ENCODE measurements at regions not wholly inside any gene's neighbourhood (a gene's known extent, or its start where the extent isn't known, plus 50 kb on each side); places are given as distances from the start of the nearest gene placed in this dataset.
"Not testable (repeated sequence)": the region's sequence is repeated elsewhere in the genome, so short reads cannot be mapped to it uniquely, and the experiment has no call there.

DNA sequence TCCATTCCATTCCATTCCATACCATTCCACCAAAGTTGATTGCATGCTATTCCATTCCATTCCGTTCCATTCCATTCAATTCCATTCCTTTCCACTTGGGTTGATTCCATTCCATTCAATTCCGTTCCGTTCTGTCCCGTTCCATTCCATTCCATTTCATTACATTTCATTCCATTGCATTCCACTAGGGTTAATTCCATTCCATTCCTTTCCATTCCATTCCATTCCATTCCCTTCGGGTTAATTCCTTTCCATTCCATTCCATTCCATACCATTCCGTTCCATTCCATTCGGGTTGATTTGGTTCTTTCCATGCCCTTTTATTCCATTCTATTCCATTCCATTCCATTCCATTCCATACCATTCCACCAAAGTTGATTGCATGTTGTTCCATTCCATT, 131.9 kb downstream of the CWH43 start:
- DNase-seq (ENCODE audit: low spot score) = not testable (repeated sequence)

DNA sequence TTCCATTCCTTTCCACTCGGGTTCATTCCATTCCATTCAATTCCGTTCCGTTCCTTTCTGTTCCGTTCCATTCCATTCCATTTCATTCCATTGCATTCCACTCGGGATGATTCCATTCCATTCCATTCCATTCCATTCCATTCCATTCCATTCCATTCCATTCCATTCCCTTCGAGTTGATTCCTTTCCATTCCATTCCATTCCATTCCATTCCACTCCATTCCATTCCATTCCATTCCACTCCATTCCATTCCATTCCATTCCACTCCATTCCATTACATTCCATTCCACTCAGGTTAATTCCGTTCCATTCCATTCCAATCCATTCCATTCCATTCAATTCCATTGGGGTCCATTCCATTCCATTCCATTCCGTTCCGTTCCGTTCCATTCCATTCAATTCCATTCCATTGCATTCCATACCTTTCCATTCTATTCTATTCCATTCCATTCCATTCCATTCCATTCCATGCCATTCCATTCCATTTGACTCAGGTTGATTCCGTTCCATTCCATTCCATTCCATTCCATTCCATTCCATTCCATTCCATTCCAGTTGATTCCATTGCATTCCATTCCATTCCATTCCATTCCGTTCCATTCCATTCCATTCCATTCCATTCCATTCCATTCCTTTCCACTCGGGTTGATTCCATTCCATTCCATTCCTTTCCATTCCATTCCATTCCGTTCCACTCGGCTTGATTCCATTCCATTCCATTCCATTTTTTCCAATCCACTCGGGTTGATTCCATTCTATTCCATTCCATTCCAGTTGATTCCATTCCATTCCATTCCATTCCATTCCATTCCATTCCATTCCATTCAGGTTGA, 132.5 kb downstream of the CWH43 start:
- DNase-seq (ENCODE audit: low spot score); in situ Hi-C loops (cut with HindIII; ENCODE audit: low sequenced_read_pairs): not testable (repeated sequence)

More for the DNA sequence above, 131.9 kb downstream of the CWH43 start:
- in situ Hi-C loops (cut with HindIII; ENCODE audit: low sequenced_read_pairs) = not testable (repeated sequence)

DNA sequence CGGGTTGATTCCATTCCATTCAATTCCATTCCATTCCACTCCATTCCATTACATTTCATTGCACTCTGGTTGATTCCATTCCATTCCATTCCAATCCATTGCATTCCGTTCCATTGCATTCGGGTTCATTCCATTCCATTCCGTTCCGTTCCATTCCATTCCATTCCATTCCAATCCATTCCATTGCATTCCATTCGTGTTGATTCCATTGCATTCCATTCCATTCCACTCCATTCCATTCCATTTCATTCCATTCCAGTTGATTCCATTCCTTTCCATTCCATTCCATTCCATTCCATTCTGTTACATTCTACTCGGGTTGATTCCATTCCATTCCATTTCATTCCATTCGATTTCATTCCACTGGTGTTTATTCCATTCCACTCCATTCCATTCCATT, 133.3 kb downstream of the CWH43 start:
- in situ Hi-C loops (cut with HindIII; ENCODE audit: low sequenced_read_pairs); DNase-seq (ENCODE audit: low spot score): not testable (repeated sequence)

DNA sequence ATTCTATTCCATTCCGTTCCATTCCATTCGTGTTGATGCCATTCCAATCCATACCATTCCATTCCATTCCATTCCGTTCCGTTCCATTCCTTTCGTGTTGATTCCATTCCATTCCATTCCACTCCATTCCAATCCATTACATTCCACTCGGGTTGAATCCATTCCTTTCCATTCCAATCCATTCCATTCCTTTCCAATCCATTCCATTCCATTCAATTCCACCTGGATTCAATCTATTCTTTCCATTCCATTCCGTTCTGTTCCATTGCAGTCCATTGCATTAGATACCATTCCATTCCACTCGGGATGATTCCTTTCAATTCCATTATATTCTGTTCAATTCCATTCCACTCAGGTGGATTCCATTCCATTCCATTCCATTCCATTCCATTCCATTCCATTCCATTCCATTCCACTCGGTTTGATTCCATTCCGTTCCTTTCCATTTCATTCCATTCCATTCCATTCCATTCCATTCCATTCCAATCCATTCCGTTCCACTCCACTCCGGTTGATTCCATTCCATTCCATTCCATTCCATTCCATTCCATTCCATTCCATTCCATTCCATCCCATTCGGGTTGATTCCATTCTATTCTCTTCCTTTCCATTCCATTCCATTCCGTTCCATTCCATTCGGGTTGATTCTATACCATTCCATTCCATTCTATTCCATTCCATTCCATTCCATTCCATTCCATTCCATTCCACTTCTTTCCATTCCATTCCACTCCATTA, 134.1 kb downstream of the CWH43 start:
- DNase-seq (ENCODE audit: low spot score); in situ Hi-C loops (cut with HindIII; ENCODE audit: low sequenced_read_pairs): not testable (repeated sequence)

DNA sequence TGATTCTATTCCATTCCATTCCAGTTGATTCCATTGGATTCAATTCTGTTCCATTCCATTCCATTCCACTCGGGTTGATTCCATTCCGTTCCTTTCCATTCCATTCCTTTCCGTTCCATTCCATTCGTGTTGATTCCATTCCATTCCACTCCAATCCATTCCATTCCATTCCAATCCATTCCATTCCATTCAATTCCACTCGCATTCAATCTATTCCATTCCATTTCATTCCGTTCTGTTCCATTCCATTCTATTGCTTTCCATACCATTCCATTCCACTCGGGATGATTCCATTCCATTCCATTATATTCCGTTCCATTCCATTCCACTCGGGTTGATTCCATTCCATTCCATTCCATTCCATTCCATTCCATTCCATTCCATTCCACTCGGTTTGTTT, 134.7 kb downstream of the CWH43 start:
- peak; percentile 54 for DNase-seq (ENCODE audit: low spot score)

DNA sequence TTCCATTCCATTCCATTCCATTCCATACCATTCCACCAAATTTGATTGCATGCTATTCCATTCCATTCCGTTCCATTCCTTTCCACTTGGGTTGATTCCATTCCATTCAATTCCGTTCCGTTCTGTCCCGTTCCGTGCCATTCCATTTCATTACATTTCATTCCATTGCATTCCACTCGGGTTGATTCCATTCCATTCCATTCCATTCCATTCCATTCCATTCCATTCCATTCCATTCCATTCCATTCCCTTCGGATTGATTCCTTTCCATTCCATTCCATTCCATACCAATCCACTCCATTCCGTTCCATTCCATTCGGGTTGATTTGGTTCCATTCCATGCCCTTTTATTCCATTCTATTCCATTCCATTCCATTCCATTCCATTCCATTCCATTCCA, 140.4 kb downstream of the CWH43 start:
- in situ Hi-C loops (cut with HindIII; ENCODE audit: low sequenced_read_pairs); DNase-seq (ENCODE audit: low spot score): not testable (repeated sequence)

More for the DNA sequence above, 134.7 kb downstream of the CWH43 start:
- in situ Hi-C loops (cut with HindIII; ENCODE audit: low sequenced_read_pairs) = not testable (repeated sequence)

DNA sequence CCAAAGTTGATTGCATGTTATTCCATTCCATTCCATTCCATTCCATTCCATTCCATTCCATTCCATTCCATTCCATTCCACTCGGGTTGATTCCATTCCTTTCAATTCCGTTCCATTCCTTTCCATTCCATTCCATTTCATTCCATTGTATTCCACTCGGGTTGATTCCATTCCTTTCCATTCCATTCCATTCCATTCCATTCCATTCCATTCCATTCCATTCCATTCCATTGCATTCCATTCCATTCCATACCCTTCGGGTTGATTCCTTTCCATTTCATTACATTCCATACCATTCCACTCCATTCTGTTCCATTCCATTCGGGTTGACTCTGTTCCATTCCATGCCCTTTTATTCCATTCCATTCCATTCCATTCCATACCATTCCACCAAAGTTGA, 140.8 kb downstream of the CWH43 start:
- in situ Hi-C loops (cut with HindIII; ENCODE audit: low sequenced_read_pairs); DNase-seq (ENCODE audit: low spot score): not testable (repeated sequence)

DNA sequence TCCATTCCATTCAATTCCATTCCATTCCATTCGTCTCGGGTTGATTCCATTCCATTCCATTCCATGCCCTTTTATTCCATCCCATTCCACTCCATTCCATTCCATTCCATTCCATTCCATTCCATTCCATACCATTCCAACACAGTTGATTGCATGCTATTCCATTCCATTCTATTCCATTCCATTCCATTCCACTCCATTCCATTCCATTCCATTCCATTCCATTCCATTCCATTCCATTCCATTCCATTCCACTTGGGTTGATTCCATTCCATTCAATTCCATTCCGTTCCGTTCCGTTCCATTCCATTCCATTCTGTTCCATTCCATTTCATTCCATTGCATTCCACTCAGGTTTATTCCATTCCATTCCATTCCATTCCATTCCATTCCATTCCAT, 143.3 kb downstream of the CWH43 start:
- in situ Hi-C loops (cut with HindIII; ENCODE audit: low sequenced_read_pairs); DNase-seq (ENCODE audit: low spot score): not testable (repeated sequence)

DNA sequence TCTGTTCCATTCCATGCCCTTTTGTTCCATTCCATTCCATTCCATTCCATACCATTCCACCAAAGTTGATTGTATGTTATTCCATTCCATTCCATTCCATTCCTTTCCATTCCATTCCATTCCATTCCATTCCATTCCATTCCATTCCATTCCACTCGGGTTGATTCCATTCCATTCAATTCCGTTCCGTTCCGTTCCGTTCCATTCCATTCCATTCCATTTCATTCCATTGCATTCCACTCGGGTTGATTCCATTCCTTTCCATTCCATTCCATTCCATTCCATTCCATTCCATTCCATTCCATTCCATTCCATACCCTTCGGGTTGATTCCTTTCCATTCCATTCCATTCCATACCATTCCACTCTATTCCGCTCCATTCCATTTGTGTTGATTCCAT, 143.8 kb downstream of the CWH43 start:
- in situ Hi-C loops (cut with HindIII; ENCODE audit: low sequenced_read_pairs); DNase-seq (ENCODE audit: low spot score): not testable (repeated sequence)

DNA sequence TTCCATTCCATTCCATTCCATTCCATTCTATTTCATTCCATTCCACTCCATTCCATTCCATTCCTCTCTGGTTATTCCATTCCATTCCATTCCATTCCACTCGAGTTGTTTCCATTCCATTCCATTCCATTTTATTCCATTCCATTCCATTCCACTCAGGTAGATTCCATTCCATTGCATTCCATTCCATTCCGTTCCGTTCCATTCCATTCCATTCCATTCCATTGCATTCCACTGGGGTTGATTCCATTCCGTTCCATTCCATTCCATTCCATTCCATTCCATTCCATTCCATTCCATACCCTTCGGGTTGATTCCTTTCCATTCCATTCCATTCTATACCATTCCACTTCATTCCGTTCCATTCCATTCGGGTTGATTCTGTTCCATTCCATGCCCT, 144.6 kb downstream of the CWH43 start:
- in situ Hi-C loops (cut with HindIII; ENCODE audit: low sequenced_read_pairs); DNase-seq (ENCODE audit: low spot score): not testable (repeated sequence)

DNA sequence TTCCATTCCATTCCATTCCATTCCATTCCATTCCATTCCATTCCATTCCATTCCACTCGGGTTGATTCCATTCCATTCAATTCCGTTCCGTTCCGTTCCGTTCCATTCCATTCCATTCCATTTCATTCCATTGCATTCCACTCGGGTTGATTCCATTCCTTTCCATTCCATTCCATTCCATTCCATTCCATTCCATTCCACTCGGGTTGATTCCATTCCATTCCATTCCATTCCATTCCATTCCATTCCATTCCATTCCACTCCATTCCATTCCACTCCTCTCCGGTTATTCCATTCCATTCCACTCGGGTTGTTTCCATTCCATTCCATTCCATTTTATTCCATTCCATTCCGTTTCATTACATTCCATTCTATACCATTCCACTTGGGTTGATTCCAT, 151.0 kb downstream of the CWH43 start:
- in situ Hi-C loops (cut with HindIII; ENCODE audit: low sequenced_read_pairs); DNase-seq (ENCODE audit: low spot score): not testable (repeated sequence)

DNA sequence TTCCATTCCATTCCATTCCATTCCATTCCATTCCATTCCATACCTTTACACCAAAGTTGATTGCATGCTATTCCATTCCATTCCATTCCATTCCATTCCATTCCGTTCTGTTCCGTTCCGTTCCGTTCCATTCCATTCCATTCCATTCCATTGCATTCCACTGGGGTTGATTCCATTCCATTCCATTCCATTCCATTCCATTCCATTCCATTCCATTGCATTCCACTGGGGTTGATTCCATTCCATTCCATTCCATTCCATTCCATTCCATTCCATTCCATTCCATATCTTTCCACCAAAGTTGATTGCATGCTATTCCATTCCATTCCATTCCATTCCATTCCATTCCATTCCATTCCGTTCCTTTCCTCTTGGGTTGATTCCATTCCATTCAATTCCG, 151.9 kb downstream of the CWH43 start:
- in situ Hi-C loops (cut with HindIII; ENCODE audit: low sequenced_read_pairs); DNase-seq (ENCODE audit: low spot score): not testable (repeated sequence)

DNA sequence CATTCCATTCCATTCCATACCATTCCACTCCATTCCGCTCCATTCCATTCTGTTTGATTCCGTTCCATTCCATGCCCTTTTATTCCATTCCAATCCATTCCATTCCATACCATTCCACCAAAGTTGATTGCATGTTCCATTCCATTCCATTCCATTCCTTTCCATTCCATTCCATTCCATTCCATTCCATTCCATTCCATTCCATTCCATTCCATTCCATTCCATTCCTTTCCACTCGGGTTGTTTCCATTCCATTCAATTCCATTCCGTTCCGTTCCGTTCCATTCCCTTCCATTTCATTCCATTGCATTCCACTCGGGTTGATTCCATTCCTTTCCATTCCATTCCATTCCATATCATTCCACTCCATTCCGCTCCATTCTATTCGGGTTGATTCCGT, 152.7 kb downstream of the CWH43 start:
- DNase-seq (ENCODE audit: low spot score); in situ Hi-C loops (cut with HindIII; ENCODE audit: low sequenced_read_pairs): not testable (repeated sequence)

DNA sequence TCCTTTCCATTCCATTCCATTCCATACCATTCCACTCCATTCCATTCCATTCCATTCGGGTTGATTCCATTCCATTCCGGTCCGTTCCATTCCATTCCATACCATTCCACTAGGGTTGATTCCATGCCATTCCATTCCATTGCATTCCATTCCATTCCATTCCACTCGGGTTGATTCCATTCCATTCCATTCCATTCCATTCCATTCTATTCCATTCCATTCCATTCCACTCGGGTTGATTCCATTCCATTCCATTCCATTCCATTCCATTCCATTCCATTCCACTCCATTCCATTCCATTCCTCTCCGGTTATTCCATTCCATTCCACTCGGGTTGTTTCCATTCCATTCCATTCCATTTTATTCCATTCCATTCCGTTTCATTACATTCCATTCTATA, 153.4 kb downstream of the CWH43 start:
- in situ Hi-C loops (cut with HindIII; ENCODE audit: low sequenced_read_pairs); DNase-seq (ENCODE audit: low spot score): not testable (repeated sequence)

DNA sequence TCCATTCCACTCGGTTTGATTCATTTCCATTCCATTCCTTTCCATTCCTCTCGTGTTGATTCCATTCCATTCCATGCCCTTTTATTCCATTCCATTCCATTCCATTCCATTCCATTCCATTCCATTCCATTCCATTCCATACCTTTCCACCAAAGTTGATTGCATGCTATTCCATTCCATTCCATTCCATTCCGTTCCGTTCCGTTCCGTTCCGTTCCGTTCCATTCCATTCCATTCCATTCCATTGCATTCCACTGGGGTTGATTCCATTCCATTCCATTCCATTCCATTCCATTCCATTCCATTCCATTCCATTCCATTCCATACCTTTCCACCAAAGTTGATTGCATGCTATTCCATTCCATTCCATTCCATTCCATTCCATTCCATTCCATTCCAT, 154.3 kb downstream of the CWH43 start:
- in situ Hi-C loops (cut with HindIII; ENCODE audit: low sequenced_read_pairs); DNase-seq (ENCODE audit: low spot score): not testable (repeated sequence)

DNA sequence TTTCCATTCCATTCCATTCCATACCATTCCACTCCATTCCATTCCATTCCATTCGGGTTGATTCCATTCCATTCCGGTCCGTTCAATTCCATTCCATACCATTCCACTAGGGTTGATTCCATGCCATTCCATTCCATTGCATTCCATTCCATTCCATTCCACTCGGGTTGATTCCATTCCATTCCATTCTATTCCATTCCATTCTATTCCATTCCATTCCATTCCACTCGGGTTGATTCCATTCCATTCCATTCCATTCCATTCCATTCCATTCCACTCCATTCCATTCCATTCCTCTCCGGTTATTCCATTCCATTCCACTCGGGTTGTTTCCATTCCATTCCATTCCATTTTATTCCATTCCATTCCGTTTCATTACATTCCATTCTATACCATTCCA, 155.9 kb downstream of the CWH43 start:
- in situ Hi-C loops (cut with HindIII; ENCODE audit: low sequenced_read_pairs); DNase-seq (ENCODE audit: low spot score): not testable (repeated sequence)

DNA sequence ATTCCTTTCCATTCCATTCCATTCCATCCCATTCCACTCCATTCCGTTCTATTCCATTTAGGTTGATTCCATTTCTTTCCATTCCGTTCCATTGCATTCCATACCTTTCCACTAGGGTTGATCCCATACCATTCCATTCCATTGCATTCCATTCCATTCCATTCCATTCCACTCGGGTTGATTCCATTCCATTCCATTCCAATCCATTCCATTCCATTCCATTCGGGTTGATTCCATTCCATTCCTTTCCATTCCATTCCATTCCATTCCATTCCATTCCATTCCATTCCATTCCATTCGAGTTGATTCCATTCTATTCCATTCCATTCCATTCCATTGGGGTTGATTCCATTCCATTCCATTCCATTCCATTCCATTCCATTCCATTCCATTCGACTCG, 161.1 kb downstream of the CWH43 start:
- in situ Hi-C loops (cut with HindIII; ENCODE audit: low sequenced_read_pairs); DNase-seq (ENCODE audit: low spot score): not testable (repeated sequence)

DNA sequence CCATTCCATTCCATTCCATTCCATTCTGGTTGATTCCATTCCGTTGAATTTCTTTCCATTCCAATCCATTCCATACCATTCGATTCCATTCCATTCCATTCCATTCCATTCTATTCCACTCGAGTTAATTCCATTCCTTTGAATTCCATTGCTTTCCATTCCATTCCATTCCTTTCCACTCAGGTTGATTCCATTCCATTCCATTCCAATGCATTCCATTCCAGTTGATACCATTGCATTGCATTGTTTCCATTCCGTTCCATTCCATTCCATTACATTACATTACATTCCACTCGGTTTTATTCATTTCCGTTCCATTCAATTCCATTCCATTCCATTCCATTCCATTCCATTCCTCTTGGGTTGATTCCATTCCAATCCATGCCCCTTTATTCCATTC, 161.5 kb downstream of the CWH43 start:
- DNase-seq (ENCODE audit: low spot score); in situ Hi-C loops (cut with HindIII; ENCODE audit: low sequenced_read_pairs): not testable (repeated sequence)

DNA sequence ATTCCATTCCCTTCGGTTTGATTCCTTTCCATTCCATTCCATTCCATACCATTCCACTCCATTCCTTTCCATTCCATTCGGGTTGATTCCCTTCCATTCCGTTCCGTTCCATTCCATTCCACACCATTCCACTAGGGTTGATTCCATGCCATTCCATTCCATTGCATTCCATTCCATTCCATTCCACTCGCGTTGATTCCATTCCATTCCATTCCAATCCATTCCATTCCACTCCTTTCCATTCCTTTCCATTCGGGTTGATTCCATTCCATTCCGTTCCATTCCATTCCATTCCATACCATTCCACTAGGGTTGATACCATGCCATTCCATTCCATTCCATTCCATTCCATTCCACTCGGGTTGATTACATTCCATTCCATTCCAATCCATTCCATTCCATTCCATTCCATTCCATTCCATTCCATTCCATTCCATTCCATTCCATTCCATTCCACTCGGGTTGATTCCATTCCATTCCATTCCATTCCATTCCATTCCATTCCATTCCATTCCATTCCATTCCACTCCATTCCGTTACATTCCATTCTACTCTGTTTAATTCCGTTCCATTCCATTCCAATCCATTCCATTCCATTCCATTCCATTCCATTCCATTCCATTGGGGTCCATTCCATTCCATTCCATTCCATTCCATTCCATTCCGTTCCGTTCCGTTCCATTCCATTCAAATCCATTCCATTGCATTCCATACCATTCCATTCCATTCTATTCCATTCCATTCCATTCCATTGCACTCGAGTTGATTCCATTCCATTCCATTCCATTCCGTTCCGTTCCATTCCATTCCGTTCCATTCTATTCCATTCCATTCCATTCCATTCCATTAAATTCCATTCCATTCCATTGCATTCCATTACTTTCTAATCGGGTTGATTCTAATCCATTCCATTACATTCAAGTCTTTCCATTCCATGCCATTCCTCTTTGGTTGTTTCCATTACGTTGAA, 163.2 kb downstream of the CWH43 start:
- in situ Hi-C loops (cut with HindIII; ENCODE audit: low sequenced_read_pairs) = not testable (repeated sequence)

More for the DNA sequence above, 163.2 kb downstream of the CWH43 start:
- peak; percentile 74 for DNase-seq (ENCODE audit: low spot score)
